Upper lobe of left lung (tissue), 4 donors: ENCODE measurements at regions not wholly inside any gene's neighbourhood (a gene's known extent, or its start where the extent isn't known, plus 50 kb on each side); places are given as distances from the start of the nearest gene placed in this dataset.

Source experiments
- EP300 ChIP-seq, 4 donors: sonication (generic); formaldehyde crosslinking; IDR thresholded peaks; one replicate each; pipeline ENCODE4 v1.5.1; 2017; ENCODE audit warnings: antibody characterized with exemption in 4 of 4, control low read depth in 2 of 4
- TF ChIP-seq, protein P1 (sequence below), 6 experiments: fragments of 450-650 bp in 4 of 6; fragments of 200-600 bp in 2 of 6; sonication (generic) in 2 of 6; IDR thresholded peaks; one replicate each; pipeline ENCODE4 v1.5.1; 2016 to 2019; ENCODE audit warnings: antibody characterized with exemption in 6 of 6

DNA sequence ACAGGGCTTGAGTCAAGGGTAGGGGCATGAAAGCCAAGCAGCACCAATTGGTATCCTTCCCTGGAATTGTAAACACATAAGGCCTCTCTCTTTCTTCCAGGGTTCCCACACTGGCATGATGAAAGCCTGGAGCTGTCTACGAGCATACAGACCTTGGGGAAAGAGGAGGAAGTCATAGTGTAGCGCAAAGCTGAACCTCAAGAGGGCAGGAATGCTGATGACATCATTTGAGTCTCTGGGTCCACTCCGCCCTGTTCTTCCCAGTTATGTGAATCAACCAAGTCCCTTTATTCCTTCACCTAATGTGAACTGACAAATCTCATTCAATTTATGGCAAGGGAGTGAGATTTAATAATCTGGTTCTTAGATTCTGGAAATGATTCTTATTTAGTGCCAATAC, 266.4 kb upstream of the NCAM1 start:
- TF ChIP-seq, protein P1, sequence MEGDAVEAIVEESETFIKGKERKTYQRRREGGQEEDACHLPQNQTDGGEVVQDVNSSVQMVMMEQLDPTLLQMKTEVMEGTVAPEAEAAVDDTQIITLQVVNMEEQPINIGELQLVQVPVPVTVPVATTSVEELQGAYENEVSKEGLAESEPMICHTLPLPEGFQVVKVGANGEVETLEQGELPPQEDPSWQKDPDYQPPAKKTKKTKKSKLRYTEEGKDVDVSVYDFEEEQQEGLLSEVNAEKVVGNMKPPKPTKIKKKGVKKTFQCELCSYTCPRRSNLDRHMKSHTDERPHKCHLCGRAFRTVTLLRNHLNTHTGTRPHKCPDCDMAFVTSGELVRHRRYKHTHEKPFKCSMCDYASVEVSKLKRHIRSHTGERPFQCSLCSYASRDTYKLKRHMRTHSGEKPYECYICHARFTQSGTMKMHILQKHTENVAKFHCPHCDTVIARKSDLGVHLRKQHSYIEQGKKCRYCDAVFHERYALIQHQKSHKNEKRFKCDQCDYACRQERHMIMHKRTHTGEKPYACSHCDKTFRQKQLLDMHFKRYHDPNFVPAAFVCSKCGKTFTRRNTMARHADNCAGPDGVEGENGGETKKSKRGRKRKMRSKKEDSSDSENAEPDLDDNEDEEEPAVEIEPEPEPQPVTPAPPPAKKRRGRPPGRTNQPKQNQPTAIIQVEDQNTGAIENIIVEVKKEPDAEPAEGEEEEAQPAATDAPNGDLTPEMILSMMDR (IDR thresholded peaks at IDR 0.05): no peak
- TF ChIP-seq EP300 (IDR thresholded peaks at IDR 0.05): no peak
